HT1080 (cell line): ENCODE measurements at regions not wholly inside any gene's neighbourhood (a gene's known extent, or its start where the extent isn't known, plus 50 kb on each side); places are given as distances from the start of the nearest gene placed in this dataset.

Source experiments
- DNase-seq: peaks from one replicate; pipeline ENCODE4 v3.0.0-alpha.2; 2015; ENCODE audit warnings: low read depth

DNA sequence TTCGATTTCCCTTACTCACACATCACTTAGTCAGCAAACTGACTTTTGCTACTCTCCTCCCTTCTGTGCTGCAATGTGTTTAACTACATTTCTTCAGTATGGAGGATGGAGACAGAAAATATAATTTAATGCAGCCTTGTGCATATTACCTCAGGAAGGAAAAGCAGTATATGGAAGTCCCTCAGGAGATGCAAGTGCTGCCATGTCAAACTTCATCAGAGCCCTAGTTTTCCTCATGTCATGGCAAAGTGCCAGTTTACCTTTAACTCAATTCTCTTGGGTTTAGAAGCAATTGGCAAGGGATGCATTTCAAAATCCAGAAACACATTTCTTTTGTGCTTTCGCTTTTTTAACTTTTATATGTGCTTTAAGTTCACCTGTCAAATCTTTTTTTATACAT, 365.4 kb downstream of the ISL1 start:
- no peak for DNase-seq
